Fibroblast of lung (primary cell): ENCODE measurements at regions not wholly inside any gene's neighbourhood (a gene's known extent, or its start where the extent isn't known, plus 50 kb on each side); places are given as distances from the start of the nearest gene placed in this dataset.

ENCODE experiments used
- CTCF ChIP-seq, 2 donors: IDR thresholded peaks in 1 of 2; conservative IDR thresholded peaks in 1 of 2; 1 replicate in 1 of 2; 2 replicates in 1 of 2; pipeline ENCODE4 v1.5.1; 2011 to 2012; ENCODE audit warnings: low read length in 2 of 2, control low read depth in 1 of 2, inconsistent platforms in 1 of 2, low read depth in 1 of 2, mild to moderate bottlenecking in 1 of 2
- EZH2 ChIP-seq: IDR thresholded peaks from 2 replicates; pipeline ENCODE4 v1.5.1; 2012; ENCODE audit warnings: low read length, control low read depth, mild to moderate bottlenecking; ENCODE audit errors: missing control alignments

- no peak for TF ChIP-seq CTCF (conservative IDR thresholded peaks at IDR 0.05 in 1 of 2, IDR thresholded peaks at IDR 0.05 in 1 of 2; ENCODE audit: low read depth in 1 of 2, low read length in 2 of 2)
- no peak for TF ChIP-seq EZH2
Observed at GRCh38 chr12:125549171-125549570, 483.9 kb downstream of the AACS start.
